ENCODE measurements at regions not wholly inside any gene's neighbourhood (a gene's known extent, or its start where the extent isn't known, plus 50 kb on each side); places are given as distances from the start of the nearest gene placed in this dataset.

DNA sequence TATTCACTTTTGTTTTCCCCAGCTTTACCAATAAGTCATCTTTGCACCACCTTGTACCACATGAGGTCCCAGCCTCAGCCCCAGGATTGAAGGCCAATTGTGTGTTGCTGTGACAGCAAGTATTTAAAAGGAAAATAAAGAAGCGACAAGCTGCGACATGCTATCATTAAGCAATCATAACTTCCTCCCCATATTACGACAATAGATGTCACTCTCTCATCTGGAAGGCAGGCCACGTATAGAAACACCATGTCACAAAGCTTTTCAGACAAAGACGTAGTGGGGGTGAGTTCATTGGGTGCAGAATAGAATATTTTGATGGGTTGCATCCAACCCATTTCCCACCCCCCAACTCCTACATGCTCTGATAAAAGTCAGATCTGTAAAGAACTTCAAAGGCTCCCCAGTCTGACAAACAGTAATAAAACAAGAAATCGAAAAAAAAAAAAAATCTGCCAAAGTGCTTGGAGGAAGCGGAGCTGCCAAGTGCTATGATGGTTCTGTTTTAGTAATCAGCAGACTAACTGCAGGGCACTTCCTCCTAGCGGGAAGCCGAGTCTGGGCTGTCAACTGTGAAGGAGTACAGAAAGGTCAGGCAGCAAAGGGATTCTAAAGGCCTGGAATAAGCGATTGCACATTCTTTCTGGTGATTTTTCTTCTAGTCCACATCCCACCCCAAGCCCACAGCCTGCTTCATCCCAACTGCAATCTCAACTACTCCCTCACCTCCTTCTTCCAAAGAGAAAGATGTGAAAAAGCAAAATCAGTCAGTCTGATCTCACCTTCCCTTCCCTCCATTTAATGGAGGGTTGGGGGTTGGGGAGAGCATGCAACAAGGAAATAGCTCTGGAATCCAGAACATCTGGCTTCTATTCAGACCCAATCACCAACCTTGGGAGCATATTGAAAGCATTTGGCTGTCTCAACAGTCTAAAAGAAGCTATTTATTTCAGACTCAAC lies 131.4 kb upstream of the UBASH3B start:
- DNase-seq (ENCODE audit: low read depth in 4 of 4, low spot score in 3 of 4), result peak in 2 of 4 donors; percentile 34 to 39

DNA sequence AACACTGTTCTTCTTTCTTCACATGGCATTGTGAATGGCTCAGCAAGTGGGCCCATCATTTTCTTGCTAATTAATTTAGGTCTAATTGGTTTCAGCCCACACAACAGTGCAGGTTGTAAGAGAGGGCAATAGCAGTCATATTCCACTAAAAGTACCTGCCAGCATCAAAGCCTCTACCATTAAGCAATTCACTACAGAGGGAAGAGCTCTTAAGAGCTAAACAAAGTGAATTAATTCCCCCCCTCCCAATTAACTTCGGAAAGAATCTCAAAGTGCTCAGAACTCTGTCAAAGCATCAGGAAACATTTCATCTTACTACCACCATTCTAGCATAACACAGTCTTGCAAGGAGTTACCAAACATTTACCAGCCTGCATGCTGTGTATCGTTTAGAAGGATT lies 133.9 kb upstream of the UBASH3B start:
- no peak for DNase-seq (ENCODE audit: low read depth in 4 of 4, low spot score in 3 of 4)

DNA sequence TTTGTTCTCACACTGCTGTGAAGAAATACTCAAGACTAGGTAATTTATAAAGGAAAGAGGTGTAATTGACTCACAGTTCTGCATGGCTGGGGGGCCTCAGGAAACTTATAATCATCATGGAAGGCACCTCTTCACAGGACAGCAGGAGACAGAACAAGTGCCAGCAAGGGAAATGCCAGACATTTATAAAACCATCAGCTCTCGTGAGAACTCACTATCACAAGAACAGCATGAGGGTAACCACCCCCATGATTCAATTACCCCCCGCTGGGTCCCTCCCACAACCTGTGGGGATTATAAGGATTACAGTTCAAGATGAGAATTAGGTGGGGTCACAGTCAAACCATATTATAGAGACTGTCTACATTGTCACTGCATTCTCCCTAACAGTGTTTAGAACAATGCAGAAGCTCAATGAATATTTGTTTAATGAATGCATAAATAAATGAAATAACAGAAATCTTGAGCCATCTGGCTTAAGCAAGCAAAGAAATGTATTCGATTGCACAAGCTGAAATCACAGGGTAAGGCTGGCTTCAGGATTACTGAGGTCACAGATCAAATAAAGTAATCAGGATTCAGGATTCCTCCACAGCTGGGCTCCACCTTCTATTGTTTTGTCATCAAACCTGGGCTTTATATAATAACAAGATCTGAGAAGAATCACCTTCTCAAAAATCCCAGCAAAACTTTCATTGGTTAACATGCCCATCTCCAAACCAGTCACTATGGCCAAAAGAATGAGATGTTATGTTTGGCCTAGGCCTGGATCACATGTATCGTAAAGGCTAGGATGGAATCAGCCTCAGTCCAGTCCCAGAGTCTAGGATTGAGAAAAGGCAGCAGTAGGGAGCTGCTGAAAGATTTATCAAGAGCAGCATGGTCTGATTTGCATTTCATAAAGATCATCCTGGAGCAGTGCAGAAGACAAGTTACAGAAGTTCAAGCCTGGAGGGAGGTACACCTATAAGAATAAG lies 137.8 kb upstream of the UBASH3B start:
- DNase-seq (ENCODE audit: low read depth in 4 of 4, low spot score in 3 of 4), result no peak

DNA sequence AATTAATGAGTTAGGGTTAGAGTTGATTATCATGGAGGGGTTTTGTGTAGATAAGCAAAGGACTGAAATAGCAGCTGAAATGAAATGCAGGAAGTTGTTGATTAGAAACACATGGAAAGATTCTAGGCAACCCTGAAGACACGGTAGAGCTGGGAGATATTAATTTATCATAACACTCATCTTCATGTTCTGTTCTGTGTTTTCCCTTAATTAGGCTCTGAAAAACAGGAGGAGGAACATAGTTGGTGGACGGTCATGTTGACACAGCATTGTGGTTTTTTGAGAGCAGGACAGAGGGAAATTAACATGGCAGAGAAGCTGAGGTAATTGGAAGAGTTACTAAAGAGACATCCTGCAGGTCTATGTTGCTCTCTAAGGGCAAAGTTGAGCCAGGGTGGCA lies 138.8 kb upstream of the UBASH3B start:
- no peak for DNase-seq (ENCODE audit: low read depth in 4 of 4, low spot score in 3 of 4)

DNA sequence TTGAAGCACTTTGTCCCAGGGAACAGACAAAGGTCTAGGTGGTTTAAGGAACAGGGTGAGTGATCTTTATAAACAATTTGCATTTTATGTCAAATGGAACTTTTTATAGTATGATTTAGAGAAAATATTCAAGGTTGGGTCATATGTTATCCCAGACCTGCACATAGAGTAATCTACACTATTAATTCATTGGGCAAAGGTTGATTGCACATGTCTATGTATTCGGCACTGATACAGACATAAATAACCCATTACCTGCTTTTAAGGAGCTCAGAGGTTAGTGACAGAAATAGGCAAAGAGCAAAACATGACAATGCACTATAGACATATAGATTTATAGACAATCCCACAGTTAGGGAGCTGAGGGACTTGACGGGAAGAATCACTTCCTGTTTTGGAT lies 141.5 kb upstream of the UBASH3B start:
- DNase-seq (ENCODE audit: low read depth in 4 of 4, low spot score in 3 of 4), result no peak

DNA sequence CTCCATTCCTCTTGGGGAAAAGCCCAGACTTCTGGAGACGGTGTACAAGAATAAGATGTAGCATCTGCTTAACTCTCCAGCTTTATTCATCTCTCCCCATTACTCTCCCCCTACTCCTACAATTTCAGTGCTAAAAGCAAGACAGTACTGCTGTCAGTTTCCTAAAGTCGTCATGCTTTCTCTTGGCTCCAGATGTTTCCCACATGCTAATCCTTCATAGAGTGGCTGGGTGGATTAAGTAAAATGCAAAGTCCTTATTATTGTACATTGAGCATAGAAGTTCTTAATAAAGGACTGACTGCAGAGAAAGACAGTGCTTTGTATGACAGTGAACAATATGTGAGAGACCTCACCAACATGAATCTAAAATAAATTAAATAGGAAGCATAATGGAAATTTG lies 142.2 kb upstream of the UBASH3B start:
- no peak for DNase-seq (ENCODE audit: low read depth in 4 of 4, low spot score in 3 of 4)

DNA sequence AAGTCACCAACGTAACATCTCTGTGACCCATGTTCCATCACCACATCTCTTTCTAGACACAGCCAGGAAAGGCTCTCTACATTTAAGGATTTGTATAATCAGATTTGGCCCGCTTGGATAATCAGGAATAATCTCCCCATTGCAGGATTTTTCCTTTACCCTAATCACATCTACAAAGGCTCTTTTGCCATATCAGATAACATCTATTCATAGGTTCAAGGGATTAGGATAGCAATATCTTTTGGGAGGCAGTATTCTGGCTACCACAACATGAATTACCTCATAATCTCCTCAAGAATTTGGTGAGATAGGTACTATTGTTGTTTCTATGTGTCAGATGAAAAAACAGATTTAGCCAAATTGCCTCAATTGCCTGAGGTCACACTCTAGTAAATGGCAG lies 142.8 kb upstream of the UBASH3B start:
- DNase-seq (ENCODE audit: low read depth in 4 of 4, low spot score in 3 of 4), result no peak

DNA sequence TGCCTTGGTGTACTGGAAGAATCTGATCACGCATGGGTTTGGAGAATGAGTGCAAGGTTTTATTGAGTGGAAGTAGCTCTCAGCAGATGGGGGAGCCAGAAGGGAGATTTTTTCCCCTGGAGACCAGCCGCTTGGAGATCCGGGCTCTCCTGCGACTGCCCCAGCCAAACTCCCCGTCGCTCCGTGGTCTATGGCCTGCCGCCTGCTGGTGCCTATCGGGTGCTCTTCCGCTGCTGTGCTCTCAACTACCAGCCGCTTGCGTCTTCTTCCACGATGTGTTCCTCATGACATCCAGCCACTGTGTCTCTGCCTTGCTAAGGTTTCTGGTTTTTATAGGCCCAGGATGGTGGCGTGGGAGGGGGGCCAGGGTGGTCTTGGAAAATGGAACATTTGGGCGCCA lies 145.6 kb upstream of the UBASH3B start:
- DNase-seq (ENCODE audit: low read depth in 4 of 4, low spot score in 3 of 4), result no peak

DNA sequence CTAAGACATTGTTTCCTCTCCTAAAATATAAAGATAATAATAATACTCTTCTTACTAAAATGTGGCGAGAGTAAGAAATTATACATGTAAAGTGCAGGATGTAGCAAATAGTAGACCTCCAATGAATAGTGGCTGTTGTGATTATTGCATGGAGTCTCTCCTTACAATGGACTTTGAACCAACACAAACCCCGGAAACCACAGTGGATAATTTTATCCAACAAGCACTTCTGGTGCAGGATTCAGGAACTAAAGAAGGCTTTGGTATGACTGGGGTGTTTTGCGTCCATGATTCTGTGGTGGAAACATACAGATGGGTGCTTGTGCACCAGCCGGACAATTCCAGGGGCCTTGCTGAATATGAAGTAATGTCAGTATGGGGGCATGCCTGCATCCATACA lies 146.4 kb upstream of the UBASH3B start:
- no peak for DNase-seq (ENCODE audit: low read depth in 4 of 4, low spot score in 3 of 4)

DNA sequence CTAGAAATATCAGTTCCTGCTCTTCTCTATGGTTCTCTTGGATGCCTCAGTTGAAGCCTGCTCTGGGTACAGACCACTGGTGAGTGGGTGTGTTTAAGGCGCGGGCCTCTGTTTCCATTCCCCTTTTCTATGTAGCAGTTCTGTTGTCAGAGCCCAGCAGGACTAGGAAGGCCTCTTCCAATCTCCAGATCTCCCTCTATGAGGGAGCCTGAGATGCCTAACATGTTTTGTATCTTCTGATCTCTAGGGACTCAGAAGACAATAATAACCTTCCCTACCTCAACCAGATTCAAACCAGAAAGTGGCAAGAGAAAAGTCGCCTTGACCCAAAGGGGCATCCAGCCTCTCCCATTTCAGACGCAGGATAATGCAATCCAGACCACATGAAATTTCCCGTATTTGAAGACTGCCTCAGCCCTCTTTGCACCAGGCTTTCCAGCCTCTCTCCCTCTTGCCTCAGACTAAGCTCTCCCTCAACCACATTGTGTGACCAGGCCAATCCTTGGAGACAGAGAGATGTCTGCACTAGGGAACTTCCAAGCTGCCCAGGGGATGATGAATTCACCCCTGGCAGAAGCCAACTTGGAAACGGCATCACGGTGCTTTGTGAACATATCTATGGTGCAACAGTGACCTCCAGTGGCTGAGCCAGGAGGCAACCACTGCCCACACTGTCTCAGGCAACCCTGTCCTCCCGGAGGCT lies 150.1 kb upstream of the UBASH3B start:
- DNase-seq (ENCODE audit: low read depth in 4 of 4, low spot score in 3 of 4), result peak; percentile 60 to 79 (median 64)

DNA sequence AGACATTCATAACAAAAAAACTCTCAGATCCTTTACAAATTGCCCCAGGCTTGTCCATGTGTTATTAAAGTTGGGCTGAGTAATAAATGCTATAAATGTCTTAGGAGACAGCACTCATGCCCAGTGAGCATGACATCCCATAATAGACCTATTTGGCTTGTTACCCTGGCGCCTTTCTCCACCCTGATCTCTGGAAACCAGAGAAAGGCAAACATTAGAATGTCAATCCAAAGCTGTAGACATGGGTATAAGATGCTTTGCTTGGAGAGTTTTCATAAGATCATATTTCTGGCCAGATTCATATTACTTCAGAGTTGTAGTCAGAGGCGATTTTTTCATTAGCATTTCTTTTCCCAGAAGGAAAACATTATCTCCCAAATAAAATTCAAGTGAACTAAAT lies 161.3 kb upstream of the UBASH3B start:
- no peak for DNase-seq (ENCODE audit: low read depth in 4 of 4, low spot score in 3 of 4)

DNA sequence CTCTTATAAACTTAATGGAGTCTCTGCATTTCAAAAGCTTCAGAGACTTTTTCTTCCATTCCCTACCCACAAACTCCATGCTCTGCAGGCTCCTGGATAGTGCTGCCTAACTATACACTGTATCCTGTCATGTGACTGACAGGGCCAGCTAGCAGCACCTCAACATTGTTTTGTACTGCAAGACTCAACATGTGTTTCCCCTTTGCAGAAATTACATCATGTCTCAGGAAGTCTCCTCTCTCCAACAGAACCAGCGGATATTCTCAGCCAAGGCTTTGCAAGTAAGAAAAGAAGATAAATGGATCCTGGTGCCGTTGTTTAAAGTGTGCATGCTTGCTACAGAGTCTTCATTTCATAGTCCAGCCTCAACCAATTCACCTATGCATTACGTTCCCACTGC lies 164.0 kb upstream of the UBASH3B start:
- DNase-seq (ENCODE audit: low read depth in 4 of 4, low spot score in 3 of 4), result no peak

DNA sequence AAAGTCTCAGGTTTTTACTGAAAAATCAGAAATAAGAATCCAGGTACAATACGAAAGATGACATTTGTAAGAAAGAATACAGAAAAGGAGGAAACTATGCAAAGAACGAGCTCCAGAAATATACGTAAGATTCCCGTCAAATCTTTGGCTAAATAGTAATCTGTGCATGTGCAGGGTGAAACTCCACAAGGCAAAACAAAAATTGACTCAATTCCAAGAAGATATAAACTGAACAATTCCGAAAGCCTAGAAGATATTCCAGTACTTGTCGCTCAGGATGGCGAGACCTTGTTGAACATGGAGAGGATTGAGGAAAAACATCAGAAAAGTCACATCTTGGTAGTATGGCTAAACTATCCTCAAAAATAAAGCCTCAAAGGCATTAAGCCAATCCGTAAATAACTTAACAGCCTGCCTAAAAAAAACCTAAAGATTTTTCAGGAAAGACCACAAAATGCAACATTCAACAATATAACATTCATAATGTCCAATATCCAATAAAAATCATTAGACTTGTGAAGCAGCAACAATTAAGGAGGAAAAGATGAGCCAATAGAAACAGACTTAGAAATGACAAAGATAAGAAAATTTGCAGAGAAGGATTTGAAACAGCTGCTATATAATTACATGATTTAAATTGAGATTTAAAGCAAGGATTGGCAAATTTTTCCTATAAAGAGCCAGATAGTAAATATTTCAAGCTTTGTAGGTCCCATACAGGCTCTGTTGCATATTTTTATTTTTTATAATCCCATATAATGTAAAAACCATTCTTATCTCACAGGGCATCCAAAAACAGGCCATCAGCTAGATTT lies 166.4 kb upstream of the UBASH3B start:
- DNase-seq (ENCODE audit: low read depth in 4 of 4, low spot score in 3 of 4), result no peak

DNA sequence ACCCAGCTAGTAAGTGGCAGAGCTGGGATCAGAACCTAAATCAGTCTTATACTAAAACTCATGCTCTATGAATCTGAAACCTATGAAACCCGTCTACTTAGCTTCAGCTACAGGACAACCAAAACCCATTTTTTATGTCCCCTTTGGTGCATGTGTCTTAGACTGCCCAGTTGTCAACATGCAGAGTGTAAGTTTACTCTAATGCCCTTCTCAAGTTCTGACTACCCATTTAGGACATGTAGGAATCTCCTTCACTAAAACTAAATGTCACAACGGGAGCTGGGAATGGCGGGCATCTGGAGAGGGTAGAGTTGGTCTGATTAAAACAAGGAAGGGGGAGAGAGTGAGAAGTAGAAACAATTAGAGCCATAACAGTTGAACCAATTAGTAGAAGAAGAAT lies 167.9 kb upstream of the UBASH3B start:
- DNase-seq (ENCODE audit: low read depth in 4 of 4, low spot score in 3 of 4), result no peak

DNA sequence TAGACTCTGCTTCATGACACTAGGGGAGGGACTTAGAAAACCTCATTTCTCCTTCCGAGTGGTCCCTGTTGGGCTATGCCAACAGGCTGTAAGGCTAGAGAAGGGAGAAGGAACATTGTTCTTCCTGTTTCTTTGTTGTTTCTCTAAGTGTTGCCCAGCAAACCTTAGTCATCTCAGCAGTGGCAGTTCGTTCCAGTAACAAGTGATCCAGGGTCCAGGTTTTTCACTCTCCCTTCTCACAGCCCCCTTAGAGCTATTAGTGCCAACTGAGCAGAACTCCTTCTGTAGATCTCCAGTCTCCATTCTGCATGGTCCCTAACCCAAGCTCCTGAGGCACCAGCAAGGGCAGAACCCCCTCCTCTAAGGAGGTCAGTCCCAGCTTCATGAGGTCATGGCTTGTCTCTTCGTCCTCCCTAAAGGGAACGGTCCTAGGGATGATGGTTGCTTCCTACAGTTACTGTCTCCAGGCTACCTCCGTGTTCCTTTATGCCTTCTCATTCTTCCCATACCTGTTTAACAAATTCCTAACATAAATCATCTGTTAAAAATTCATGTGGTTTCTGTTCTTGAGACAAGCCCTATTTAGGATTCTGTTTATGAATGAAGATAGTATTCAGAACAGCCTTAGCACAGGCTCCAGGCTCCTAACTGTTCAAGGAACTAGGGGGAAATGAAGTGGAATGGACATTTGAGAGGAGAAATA lies 168.6 kb upstream of the UBASH3B start:
- DNase-seq (ENCODE audit: low read depth in 4 of 4, low spot score in 3 of 4), result no peak

DNA sequence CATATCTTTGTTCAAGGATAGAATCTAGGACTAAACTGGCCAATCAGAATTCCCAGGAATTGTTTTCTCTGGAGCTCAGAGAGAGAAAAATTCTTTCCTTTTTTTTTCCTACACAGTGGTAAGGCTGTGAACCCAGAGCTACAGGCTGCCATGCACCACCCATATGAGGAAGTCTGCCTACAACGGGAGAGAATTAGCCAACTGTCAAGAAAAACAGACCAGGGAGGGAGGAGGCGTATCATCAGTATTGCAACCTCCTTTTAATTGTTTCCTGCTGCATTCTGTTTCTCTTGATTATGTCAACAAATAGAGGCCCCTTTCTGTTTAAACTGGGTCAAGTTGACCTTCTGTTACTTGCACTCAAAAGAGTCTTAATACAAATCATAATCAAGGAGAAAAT lies 176.5 kb upstream of the UBASH3B start:
- no peak for DNase-seq (ENCODE audit: low read depth in 4 of 4, low spot score in 3 of 4)

DNA sequence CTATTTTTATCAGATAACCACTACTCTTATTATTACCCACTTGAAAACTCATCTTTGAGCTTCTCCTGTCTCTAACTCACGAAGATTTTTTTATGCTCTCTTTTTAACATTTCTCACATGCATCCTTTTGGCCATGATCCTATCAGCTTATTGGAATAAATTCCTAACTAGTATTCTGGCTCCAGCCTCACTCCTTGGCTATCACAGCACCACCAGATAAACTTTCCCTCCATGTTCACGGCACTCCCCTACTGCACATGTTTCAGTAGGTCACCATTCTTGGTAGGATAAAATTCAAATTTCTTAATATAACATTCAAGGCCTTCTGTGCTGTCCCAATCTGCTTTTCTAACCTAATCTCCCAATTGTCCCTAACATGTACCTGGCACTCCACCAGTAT lies 186.6 kb upstream of the UBASH3B start:
- no peak for DNase-seq (ENCODE audit: low read depth in 4 of 4, low spot score in 3 of 4)

DNA sequence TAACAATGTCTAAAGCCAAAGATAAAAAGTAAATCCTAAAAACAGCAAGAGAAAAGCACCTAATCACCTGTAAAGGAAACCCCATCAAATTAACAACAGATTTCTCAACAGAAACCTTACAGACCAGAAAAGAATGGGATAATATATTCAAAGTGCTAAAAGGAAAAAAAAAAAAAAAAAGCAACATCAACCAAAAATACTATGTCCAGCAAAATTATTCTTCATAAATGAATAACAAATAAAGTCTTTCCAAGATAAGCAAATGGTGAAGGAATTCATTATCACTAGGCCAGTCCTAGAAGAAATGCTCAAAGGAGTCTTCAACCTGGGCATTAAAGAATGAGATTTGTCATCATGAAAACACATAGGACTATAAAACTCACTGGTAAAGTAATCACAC lies 192.0 kb upstream of the UBASH3B start:
- no peak for DNase-seq (ENCODE audit: low read depth in 4 of 4, low spot score in 3 of 4)

DNA sequence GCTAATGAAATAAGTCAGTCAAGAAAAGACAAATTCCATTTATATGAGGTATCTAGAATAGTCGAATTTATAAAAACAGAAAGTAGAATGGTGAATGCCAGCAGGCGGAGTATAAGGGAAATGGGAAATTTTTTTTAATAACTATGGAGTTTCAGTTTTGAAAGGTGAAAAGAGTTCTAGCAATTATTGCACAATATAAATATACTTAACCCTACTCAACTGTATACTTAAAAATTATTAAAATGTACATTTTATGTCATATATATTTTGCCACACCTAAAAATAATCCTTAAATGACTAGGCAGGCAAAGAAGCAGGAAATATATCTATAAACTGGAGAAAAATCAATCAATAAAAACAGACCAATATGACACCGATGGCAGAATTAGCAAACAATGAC lies 196.5 kb upstream of the UBASH3B start:
- no peak for DNase-seq (ENCODE audit: low read depth in 4 of 4, low spot score in 3 of 4)

Data from right renal pelvis (tissue), 4 donors.